NB4 (cell line): ENCODE measurements at regions not wholly inside any gene's neighbourhood (a gene's known extent, or its start where the extent isn't known, plus 50 kb on each side); places are given as distances from the start of the nearest gene placed in this dataset.

ENCODE experiments used
- POLR2A ChIP-seq: IDR thresholded peaks from 2 replicates; pipeline ENCODE4 v1.6.1; 2011; ENCODE audit warnings: mild to moderate bottlenecking; ENCODE audit not compliant: insufficient read length; ENCODE audit errors: extremely low read depth
- TF ChIP-seq, protein P1 (sequence below): IDR thresholded peaks from one replicate; pipeline ENCODE4 v1.5.1; 2012; ENCODE audit warnings: low read depth, low read length
- TF ChIP-seq, protein P2 (sequence below): IDR thresholded peaks from 2 replicates; pipeline ENCODE4 v1.6.1; 2011; ENCODE audit warnings: low read depth, low read length

DNA sequence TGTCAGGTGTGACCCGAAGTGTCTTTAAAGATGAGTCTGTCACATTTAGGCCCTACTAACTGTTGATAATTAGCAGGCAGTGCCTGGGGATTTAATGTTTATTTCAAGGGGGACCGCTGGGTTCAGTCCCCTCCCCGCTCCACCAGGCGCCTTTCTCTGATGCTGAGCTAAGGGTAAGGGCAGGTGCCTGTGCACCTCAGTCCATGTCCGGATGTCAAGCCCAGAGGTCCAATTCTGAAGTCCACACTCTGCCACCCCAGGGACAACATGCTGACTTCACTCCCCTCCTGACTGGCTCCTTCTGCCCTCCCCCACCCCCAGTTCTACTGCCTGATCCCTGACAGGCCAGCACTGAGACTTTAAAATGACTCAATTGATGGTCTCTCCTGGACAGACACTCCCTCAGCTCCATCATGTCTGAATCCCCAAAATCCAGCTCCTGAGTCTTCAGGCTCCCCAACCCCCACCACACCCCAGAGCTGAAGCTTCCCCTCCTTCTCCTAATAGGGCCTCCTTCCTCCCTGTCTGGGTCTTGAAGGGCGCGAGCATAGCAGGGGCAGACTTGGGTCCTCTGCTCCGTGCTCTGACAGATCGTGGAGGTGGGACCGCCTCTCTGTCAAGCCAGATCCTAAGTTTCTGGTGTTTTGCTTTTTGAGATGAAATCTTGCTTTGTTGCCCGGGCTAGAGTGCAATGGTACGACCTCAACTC lies 49.8 kb upstream of the ANO1 start:
- TF ChIP-seq, protein P1, sequence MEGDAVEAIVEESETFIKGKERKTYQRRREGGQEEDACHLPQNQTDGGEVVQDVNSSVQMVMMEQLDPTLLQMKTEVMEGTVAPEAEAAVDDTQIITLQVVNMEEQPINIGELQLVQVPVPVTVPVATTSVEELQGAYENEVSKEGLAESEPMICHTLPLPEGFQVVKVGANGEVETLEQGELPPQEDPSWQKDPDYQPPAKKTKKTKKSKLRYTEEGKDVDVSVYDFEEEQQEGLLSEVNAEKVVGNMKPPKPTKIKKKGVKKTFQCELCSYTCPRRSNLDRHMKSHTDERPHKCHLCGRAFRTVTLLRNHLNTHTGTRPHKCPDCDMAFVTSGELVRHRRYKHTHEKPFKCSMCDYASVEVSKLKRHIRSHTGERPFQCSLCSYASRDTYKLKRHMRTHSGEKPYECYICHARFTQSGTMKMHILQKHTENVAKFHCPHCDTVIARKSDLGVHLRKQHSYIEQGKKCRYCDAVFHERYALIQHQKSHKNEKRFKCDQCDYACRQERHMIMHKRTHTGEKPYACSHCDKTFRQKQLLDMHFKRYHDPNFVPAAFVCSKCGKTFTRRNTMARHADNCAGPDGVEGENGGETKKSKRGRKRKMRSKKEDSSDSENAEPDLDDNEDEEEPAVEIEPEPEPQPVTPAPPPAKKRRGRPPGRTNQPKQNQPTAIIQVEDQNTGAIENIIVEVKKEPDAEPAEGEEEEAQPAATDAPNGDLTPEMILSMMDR, result no peak
- TF ChIP-seq POLR2A, result no peak
- TF ChIP-seq, protein P2, sequence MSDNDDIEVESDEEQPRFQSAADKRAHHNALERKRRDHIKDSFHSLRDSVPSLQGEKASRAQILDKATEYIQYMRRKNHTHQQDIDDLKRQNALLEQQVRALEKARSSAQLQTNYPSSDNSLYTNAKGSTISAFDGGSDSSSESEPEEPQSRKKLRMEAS, result no peak
